Astrocyte (in vitro differentiated cells and primary cell): ENCODE measurements at regions not wholly inside any gene's neighbourhood (a gene's known extent, or its start where the extent isn't known, plus 50 kb on each side); places are given as distances from the start of the nearest gene placed in this dataset.

Experiments used
- CTCF ChIP-seq: IDR thresholded peaks from 2 replicates; pipeline ENCODE4 v1.5.1; 2011; ENCODE audit warnings: low read depth, mild to moderate bottlenecking, inconsistent platforms, low read length, moderate library complexity; ENCODE audit not compliant: insufficient read depth
- EZH2 ChIP-seq: IDR thresholded peaks from 2 replicates; pipeline ENCODE4 v1.6.1; 2012; ENCODE audit warnings: mild to moderate bottlenecking, low read length, inconsistent platforms; ENCODE audit not compliant: insufficient read depth

GRCh38 chr5:56440871-56441740, 208.0 kb upstream of the ANKRD55 start:
- TF ChIP-seq CTCF (no peak), EZH2 (no peak)
